Muscle of arm (tissue), 1 donor: ENCODE measurements at regions not wholly inside any gene's neighbourhood (a gene's known extent, or its start where the extent isn't known, plus 50 kb on each side); places are given as distances from the start of the nearest gene placed in this dataset.
A peak's percentile ranks its signal among the peaks of the same experiment; 100 is the strongest.
"Not testable (repeated sequence)": the region's sequence is repeated elsewhere in the genome, so short reads cannot be mapped to it uniquely, and the experiment has no call there.

Source experiments
- DNase-seq: peaks from one replicate; pipeline ENCODE4 v3.0.0-alpha.2; 2013

DNA sequence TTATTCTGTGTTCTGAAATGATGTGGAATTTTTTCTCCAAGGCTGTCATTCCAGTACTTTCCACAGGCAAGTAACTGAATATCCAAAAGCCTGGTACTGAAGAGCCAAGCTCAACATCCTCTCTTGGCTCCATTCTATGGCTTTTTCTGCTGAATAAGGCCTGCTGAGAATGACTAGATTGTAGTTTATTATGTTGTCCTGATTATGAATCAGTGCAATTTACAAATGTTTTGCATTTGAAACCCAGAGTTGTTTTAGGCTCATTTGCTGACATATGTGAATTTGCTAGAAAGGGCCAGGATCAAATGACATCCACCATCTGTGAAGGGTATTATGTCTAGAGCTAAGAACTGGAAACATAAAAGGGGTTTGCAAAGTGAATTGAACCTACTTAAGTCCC lies 596.6 kb downstream of the KCTD12 start:
- DNase-seq = no peak

DNA sequence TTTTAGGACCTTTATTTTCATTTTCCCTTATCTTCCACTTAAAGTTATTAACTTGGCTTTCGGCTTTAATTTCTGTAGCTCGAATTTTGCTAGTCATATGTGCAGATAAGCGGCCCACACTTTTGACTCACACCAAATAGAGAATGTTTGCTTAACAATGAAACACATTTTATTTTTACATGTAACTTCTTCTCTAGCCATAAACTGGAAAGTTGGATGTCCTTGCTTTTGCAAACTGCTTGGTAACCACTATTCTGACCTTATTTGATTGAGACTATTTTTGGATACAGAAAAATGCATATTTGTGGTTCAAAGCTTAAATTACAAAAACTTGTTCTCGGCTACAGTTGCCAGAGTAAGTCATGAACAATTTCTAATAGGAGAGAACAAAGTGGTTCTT lies 600.0 kb downstream of the KCTD12 start:
- no peak for DNase-seq

DNA sequence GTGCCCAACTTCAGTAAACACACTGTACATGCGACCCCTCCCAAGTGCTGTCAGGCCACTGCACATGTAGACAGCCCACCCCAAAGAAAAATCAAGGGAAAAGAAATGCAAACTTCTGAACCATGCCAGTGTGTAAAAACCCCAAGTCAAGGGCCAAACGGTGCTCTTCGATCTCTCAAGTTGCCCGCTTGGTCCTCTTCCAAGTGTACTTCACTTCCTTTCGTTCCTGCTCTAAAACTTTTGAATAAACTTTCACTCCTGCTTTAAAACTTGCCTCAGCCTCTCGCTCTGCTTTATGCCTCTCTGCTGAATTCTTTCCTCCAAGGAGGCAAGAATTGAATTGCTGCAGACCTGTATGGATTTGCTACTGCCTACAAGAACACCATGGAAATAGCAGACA lies 600.7 kb downstream of the KCTD12 start:
- no peak for DNase-seq

DNA sequence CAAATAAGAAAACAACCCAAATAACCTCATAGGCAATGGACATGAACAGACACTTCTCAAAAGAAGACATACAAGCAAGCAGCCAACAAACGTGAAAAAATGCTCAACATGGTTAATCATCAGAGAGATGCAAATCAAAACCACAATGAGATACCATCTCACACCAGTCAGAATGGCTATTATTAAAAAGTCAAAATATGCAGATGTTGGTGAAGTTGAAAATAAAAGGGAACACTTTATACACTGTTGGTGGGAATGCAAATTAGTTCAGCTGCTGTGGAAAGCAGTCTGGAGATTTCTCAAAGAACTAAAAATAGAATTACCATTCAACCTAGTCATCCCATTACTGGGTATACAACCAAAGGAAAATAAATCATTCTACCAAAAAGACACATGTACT lies 606.4 kb downstream of the KCTD12 start:
- not testable (repeated sequence) for DNase-seq

DNA sequence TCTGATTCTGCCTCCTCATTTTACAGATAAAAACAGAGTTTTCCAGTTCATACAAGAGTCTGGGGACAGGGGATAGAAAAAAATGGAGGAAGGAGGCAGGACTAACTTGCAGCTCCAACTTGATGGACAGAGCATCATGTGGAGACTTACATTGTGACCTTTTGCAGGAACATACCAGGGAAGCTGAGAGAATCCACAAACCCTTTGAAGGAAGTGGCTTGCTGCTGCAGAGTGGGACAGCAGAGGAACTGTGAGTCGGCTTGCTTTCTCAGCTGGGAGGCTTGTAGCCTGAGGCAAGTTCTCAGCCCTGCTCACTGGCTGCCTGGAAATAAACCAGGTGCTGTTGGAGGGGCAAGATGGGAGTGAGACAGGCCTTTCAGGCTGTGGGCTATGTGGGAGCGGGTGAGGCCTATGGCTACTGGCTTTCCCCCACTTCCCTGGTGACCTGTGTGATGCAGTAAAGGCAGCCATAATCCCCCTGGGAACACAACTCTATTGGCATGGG lies 614.4 kb downstream of the KCTD12 start:
- no peak for DNase-seq

DNA sequence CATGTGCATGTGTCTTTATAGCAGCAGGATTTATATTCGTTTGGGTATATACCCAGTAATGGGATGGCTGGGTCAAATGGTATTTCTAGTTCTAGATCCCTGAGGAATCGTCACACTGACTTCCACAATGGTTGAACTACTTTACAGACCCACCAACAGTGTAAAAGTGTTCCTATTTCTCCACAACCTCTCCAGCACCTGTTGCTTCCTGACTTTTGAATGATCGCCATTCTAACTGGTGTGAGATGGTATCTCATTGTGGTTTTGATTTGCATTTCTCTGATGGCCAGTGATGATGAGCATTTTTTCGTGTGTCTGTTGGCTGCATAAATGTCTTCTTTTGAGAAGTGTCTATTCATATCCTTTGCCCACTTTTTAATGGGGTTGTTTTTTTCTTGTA lies 617.9 kb downstream of the KCTD12 start:
- not testable (repeated sequence) for DNase-seq

DNA sequence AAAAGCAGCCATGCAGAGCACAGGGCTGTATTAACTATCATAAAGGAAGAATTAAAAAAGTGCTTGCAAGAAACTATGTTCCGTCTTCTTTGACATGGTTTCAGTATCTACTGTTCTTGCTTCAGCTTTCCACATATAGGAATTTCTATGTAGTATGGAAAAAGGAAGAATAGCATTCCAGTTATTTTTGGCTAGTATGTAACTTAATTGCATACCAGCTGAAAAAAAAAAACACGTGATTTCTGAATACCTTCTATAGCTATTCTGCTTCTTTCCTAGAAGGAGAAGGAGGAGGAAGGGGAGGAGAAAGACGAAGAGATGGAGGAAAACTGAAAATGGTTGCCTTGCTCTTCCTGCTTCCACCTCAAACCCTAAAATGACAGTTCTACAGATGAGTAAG lies 619.0 kb downstream of the KCTD12 start:
- no peak for DNase-seq

DNA sequence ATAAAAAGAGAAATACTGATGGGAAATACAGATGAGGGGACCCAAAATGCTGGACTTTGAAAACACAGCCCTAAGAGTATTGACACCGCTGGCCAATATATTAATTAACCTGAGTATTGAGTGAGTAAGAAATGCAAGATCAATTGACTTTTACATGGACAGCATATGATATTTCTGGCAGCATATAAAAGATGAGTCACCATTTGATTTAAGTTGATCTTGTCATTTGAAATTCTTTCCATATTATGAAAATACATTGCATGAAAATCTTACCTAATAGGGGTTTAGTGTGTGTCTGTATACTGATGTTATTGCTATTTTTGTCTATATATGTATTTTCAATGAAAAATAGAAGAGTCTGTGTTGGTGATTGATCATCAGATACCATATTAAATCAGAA lies 619.6 kb downstream of the KCTD12 start:
- no peak for DNase-seq

DNA sequence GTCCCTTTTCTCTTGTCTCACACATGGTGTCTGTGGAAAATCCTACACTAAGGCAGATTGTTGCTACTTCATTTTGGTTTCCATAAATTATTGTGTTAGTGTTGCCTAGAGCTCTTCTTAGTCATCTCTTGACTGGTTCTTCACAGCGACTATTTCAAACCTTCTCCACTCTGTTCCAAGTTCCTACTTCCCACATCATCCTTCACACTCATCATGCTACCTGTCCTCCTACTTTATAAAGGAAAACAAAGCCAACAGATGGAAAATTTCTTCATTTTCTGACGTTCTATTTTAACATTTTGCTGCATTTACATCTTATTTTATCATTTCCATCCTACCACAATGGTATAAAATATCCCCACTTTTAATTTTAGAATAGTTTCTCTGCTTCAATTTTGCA lies 614.1 kb downstream of the LMO7 start:
- DNase-seq = no peak

DNA sequence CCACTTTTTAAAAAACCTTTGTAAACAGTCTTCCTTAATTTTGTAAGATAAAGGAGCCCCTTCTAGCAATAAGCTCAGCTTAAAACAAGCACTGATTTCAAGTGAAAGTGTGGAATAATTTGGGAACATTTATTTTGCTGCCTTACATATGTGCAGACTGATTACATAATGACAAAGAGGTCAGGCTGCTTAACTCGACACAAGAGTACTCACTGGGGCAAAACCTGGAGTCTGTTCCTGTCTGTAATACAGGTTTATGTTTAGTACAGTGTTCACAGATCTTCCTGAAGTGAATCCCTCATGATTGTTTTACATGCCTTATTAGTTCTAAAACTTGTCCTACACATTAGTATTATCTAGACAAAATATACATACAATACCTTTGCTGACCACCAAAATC lies 609.8 kb downstream of the LMO7 start:
- DNase-seq = no peak

DNA sequence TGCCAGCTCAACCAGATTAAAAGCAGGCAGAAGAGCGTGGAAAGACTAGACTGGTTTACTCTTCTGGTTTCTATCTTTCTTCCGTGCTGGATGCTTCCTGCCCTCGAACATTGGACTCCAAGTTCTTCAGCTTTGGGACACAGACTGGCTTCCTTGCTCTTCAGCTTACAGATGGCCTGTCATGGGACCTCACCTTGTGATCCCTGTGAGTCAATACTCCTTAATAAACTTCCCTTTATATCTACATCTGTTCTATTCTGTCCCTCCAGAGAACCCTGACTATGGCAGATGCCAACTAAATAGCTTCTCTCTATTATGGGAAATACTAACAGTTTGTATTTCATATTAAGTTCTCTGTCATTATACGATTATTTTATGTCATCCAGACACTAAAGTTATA lies 609.1 kb downstream of the LMO7 start:
- DNase-seq = no peak

DNA sequence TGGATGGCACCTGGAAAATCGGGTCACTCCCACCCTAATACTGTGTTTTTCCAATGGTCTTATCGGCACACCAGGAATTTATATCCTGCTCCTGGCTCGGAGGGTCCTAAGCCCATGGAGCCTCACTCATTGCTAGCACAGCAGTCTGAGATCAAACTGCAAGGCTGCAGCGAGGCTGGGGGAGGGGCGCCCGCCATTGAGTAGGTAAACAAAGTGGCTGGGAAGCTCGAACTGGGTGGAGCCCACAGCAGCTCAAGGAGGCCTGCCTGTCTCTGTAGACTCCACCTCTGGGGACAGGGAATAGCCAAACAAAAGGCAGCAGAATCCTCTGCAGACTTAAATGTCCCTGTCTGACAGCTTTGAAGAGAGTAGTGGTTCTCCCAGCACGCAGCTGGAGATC lies 607.0 kb downstream of the LMO7 start:
- not testable (repeated sequence) for DNase-seq

DNA sequence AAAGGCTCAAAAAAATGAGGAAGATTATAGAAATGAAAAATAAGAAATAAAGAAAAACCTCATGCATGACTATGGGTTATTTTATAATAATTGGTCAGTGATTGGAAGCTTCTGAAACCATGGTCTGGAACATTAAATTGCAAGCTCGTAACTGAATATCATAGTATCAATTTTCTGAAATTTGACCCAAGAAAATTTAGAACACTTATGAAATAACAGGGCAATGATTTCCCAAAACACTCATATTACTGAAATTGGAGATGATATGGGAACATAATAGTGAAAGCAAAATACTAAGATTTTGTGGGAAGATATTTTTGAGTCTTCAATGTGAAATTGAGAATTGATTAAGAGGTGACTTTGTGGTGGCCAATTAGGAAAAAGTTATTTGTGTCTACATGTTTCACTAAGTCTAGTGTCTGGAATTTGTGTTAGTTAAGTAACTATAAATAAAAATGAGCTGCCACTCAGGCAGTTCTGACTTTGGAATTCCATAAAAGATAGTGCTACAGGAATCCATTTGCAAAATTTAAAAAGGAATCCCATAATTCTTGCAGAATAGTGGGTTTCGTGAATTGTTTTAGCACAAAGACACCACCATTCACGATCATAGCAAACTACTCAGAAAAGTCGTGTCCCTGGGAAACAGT lies 603.0 kb downstream of the LMO7 start:
- no peak for DNase-seq

DNA sequence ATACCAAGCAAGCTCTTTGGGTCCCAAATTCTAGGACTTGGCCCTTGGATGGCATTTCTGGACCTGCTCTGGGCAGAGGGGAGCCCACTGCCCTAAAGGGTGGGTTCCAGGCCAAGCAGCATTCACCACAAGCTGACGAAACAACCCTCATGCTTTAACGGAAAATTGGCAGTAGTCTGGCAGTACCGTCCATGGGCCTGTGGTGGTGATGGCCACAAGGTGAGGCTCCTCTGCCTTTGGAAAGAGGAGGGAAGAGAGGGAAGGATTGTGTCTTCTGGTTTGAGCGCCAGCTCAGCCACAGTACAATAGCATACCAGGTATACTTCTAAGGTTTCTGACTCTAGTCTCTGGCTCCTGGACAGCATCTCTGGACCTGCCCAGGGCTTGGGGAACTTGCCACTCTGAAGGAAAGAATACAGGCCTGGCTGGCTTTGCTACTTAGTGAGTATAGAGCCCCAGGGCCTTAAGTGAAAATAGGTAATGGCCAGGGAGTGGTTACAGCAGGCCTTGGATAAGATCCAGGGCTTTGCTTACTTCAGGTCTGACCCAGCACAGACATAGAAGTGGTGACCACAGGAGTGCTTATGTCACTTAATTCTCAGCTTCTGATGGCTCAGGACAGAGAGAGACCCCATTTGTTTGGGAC lies 595.5 kb downstream of the LMO7 start:
- DNase-seq = no peak

DNA sequence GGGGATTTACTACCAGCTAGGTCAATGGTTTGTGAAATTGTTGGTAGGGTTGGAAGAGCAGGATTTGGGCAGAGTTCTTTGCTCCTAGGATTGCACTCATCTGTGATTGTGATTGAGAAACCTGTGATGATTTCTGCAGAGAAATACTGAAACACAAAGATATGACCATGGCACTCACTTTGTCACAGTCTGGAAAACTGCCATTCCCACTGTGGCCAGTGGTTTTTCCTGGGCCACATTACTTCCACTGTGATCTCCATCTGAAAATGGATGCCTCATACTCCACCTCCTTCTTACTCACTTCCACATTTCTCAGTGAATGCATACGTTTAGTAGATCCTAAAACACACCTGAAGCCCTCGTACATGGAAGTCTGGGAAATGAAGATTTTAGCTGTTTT lies 593.2 kb downstream of the LMO7 start:
- DNase-seq = no peak

DNA sequence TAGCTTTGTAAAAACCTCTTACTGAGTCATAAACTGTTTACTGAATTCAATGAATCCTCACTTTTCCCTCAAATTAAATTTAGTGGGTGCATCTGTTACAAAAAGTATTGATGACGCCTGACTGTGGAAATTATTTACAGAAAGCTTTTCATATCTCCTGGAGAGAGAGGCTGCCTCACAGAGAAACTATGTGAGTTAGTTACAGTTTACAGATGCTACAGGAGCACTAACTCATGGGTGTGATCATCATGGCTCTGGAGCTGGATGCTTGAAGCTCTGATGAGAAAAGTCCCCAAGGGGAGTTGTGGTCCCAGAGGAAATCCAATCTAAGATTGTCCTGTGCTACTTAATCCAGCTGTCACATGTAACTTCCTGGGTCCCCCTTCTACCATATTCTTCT lies 590.8 kb downstream of the LMO7 start:
- DNase-seq = no peak

DNA sequence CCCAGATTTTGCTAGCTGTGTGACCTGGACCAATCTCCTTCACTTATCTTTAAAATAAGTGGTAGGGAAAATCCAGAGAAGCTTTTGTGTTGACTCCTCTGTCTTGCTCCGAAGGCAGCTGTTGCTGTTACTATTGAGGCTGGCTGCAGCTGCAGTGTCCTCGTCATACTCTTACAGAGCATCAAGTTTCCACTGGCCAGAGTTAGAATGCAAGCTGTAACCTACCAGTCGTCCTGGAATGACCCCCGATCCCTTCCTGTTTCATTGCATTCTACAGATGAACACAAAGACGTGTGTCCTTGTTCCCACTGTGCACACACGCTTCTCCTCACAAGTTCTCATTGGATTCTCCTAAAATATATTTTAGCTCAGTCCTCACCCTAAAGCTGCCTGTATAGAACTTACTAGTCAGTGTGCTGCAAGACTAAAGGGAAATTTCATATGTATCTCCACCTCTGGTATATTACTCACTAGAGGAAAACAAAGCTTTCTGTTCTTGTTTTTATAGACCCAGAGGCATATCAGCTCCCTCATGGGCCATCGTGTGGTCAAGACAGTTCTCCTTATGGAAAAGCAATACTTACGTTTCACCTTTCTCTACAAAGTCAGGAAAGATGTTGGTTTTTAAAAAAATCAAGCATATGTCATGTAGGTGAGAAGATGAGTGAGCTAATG lies 589.8 kb downstream of the LMO7 start:
- peak; percentile 87 for DNase-seq

DNA sequence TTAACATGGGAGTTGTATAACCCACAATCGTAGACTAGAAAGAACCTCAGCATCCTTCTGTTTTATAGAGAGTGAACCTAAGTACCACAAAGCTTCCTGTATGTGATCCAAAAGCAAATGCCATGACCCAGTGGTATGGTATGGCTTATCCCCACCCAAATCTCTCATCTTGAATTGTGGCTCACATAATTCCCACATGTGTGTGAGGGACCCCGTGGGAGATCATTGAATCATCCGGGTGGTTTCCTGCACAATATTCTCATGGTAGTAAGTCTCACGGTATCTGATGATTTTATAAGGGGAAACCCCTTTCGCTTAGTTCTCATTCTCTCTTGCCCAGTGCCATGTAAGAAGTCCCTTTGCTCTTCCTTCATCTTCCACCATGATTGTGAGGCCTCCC lies 587.9 kb downstream of the LMO7 start:
- DNase-seq = no peak

DNA sequence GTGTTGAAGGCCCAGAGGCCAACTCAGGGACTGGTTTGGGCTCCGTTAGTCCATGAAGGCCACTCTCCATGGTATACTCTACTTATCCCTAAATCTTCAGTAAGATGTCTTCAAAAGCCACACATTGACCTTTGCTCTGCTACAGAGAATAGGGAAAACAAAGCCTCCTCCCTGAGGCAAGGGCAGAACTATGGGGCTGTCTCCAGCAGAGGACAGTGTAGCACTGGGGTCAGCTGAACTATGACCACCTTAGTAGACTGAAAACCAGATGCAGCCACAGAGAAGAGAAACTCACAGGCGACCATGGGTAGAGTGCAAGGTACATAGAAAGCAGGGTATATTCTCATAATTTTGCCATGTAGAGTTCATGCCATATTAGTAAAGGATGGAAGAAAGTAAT lies 587.4 kb downstream of the LMO7 start:
- no peak for DNase-seq

DNA sequence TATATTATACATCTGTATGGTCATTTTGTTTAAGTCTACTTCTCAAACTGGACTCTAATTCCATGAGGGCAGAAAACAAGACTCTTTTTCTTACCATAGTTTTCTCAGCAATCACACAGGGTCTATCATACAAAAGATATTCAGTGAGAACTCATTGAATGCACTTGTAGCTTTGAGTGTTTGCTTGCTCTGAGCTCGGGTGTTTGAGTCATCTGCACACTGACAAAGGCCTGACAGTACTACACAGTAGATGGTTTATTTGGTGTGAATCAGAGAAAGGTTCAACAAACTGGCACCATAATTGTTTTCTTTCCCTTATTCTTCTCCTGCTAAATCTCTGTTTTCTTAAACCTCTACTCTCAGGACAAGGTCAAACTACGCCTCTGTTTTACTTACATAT lies 586.4 kb downstream of the LMO7 start:
- DNase-seq = no peak

DNA sequence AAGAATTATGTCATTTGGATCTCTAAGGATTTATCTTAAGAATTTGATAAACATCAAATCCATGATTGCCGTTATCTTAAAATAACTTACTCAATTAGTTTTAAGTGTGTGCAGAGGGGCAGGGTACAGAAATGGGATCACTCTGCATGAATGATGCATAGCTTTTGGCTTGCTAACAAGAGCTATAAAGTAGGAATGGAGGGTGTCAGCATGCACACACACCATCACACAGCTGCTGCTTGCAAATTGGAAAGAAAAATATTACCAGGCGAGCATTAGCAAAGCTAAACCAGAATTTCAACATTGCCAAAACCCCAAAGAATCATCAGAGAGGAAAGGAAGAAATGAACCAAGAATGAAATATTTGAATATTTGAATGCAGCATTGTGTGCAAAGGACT lies 580.6 kb downstream of the LMO7 start:
- DNase-seq = peak; percentile 31

DNA sequence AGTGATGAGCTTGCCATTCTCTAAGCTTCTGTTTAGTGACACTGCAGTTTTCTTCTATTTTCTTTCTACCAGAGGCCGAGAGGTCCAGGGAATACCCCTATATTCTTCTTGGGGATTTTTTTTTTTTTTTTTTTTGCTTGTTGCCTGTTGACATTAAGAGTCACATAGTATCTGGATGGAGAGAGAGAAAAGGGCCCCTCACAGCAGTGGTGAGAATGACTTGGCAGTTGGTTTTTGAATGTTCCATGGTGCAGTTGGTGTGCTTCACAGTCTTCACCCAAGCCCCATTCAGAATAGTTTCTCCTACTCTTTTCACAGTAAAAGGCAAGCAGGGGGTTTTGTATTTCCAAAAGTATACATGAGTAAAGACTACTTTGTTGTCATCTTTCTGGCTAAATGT lies 577.9 kb downstream of the LMO7 start:
- DNase-seq = no peak

DNA sequence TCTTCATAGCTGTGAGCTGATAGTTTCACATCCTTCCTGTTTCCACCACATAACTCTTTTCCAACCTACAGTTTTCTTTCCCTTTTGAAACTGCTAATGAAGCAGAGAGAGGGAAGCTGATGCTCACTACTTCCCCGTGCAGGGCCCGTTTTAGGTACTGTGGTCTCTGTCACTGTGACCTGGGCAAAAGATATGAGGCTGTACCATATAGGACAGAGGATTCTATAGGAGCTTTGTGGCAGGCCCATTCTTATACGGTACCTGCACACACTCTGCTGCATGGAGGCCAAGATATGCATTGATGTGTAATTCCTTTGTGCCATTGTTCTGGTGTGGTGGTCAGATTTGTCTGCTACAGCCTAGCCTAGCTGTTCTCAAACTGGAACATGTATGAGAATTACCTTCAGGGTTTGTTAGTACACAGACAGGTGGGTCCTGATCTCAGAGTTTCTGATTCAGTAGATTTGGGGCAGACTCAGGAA lies 577.3 kb downstream of the LMO7 start:
- DNase-seq = no peak
